HL-60 (cell line): ENCODE measurements at regions not wholly inside any gene's neighbourhood (a gene's known extent, or its start where the extent isn't known, plus 50 kb on each side); places are given as distances from the start of the nearest gene placed in this dataset.

Source experiments
- DNase-seq, 2 experiments: peaks; one replicate each; pipeline ENCODE4 v3.0.0-alpha.2; 2010 to 2020; ENCODE audit warnings: low read depth in 1 of 2, low spot score in 1 of 2
- H3K27ac ChIP-seq: fragments of 250-450 bp; sonication (Bioruptor Pico); replicated peaks from 2 replicates; pipeline ENCODE4 v1.5.1; 2020; ENCODE audit warnings: mild to moderate bottlenecking, moderate library complexity
- H3K27me3 ChIP-seq: fragments of 250-450 bp; sonication (Bioruptor Pico); 2 replicates; pipeline ENCODE4 v1.5.1; 2021; ENCODE audit warnings: mild to moderate bottlenecking, moderate library complexity; ENCODE audit not compliant: insufficient read depth, poor library complexity, severe bottlenecking
- H3K4me3 ChIP-seq: replicated peaks from 2 replicates; pipeline ENCODE4 v1.5.1; 2011; ENCODE audit warnings: mild to moderate bottlenecking, control low read depth, low read length; ENCODE audit not compliant: insufficient read depth
- CTCF ChIP-seq: IDR thresholded peaks from one replicate; pipeline ENCODE4 v1.5.1; 2011; ENCODE audit warnings: low read length, control low read depth, inconsistent platforms; ENCODE audit not compliant: insufficient read depth
- GABPA ChIP-seq: IDR thresholded peaks from 2 replicates; pipeline ENCODE4 v1.6.1; 2012; ENCODE audit warnings: low read depth
- POLR2AphosphoS5 ChIP-seq: IDR thresholded peaks from 2 replicates; pipeline ENCODE4 v1.6.1; 2012; ENCODE audit warnings: low read depth
- SPI1 ChIP-seq: IDR thresholded peaks from 2 replicates; pipeline ENCODE4 v1.6.1; 2012; ENCODE audit warnings: low read depth, mild to moderate bottlenecking, borderline replicate concordance
- TF ChIP-seq, protein P1 (sequence below): IDR thresholded peaks from 2 replicates; pipeline ENCODE4 v1.6.1; 2012; ENCODE audit warnings: low read depth; ENCODE audit not compliant: insufficient replicate concordance

DNA sequence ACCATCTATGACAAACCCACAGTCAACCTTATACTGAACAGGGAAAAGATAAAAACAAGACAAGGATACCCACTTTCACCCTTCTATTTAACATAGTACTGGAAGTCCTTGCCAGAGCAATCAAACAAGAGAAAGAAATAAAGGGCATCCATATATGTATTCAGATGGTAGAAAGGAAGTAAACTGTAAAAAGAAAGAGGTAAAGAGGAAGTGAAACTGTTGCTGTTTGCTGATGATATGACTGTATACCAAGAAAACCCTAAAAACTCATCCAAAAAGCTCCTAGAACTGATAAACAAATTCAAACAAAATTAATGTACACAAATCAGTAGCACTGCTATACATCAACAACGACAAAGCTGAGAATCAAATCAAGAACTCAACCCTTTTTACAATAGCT lies 538.7 kb upstream of the PABPC4L start:
- H3K4me3 ChIP-seq: no peak overlapping the region
- TF ChIP-seq POLR2AphosphoS5 (no peak), SPI1 (0 out of 2 replicates have a peak, but pooled peaks have one; percentile 10)
- H3K27ac ChIP-seq: no peak overlapping the region
- DNase-seq: no peak
- H3K27me3 ChIP-seq: no peaks in the 10 kb centered on the region

DNA sequence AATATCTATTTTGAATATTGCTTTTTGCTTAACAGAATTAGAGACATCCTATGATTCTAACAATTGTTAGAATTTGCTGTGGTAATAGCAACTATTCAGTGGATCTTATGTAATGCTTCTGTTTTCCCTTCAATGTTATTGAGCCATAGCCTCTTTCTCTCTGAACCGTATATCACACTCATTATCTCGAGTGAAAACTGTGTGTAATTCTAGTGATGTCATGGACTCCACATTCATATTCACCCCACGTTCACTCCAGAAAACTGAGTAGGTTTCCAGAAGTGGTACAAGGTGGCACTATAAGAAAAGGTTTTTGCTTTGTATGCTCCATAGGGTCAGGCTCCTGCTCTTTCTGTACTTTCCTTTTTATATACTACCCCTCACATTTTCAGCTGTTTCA lies 534.3 kb upstream of the PABPC4L start:
- TF ChIP-seq SPI1 (no peak), GABPA (no peak), CTCF (no peak), POLR2AphosphoS5 (no peak)
- TF ChIP-seq, protein P1, sequence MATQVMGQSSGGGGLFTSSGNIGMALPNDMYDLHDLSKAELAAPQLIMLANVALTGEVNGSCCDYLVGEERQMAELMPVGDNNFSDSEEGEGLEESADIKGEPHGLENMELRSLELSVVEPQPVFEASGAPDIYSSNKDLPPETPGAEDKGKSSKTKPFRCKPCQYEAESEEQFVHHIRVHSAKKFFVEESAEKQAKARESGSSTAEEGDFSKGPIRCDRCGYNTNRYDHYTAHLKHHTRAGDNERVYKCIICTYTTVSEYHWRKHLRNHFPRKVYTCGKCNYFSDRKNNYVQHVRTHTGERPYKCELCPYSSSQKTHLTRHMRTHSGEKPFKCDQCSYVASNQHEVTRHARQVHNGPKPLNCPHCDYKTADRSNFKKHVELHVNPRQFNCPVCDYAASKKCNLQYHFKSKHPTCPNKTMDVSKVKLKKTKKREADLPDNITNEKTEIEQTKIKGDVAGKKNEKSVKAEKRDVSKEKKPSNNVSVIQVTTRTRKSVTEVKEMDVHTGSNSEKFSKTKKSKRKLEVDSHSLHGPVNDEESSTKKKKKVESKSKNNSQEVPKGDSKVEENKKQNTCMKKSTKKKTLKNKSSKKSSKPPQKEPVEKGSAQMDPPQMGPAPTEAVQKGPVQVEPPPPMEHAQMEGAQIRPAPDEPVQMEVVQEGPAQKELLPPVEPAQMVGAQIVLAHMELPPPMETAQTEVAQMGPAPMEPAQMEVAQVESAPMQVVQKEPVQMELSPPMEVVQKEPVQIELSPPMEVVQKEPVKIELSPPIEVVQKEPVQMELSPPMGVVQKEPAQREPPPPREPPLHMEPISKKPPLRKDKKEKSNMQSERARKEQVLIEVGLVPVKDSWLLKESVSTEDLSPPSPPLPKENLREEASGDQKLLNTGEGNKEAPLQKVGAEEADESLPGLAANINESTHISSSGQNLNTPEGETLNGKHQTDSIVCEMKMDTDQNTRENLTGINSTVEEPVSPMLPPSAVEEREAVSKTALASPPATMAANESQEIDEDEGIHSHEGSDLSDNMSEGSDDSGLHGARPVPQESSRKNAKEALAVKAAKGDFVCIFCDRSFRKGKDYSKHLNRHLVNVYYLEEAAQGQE: no peak
- no peak for DNase-seq
- no peak overlapping the region for H3K27ac ChIP-seq

GRCh38 chr4:134727696-134728095 lies 526.1 kb upstream of the PABPC4L start:
- TF ChIP-seq GABPA (no peak), SPI1 (no peak), CTCF (no peak), POLR2AphosphoS5 (no peak)
- TF ChIP-seq, protein P1: no peak
- Histone ChIP-seq H3K4me3 (no peak overlapping the region), H3K27me3 (no peaks in the 10 kb centered on the region), H3K27ac (no peak overlapping the region)
- DNase-seq: no peak

More for the DNA sequence above, 534.3 kb upstream of the PABPC4L start:
- Histone ChIP-seq H3K4me3 (no peak overlapping the region), H3K27me3 (no peaks in the 10 kb centered on the region)

GRCh38 chr4:134722306-134722705 lies 520.7 kb upstream of the PABPC4L start:
- no peak for DNase-seq
- no peak overlapping the region for H3K4me3 ChIP-seq
- no peak for TF ChIP-seq GABPA
- TF ChIP-seq POLR2AphosphoS5: no peak
- TF ChIP-seq CTCF: no peak
- TF ChIP-seq, protein P1: no peak
- TF ChIP-seq SPI1: no peak
- no peaks in the 10 kb centered on the region for H3K27me3 ChIP-seq
- H3K27ac ChIP-seq: no peak overlapping the region
